Ascending aorta (tissue), 2 donors: ENCODE measurements at regions not wholly inside any gene's neighbourhood (a gene's known extent, or its start where the extent isn't known, plus 50 kb on each side); places are given as distances from the start of the nearest gene placed in this dataset.
"Not testable (repeated sequence)": the region's sequence is repeated elsewhere in the genome, so short reads cannot be mapped to it uniquely, and the experiment has no call there.

Experiments used
- DNase-seq, 2 donors: peaks; one replicate each; pipeline ENCODE4 v3.0.0-alpha.2; 2019; ENCODE audit warnings: low spot score in 2 of 2
- H3K27ac ChIP-seq, 2 donors: fragments of 200-600 bp; sonication (generic); one replicate each; pipeline ENCODE4 v1.5.1; 2016 to 2017; ENCODE audit warnings: mild to moderate bottlenecking in 1 of 2
- H3K27me3 ChIP-seq: fragments of 200-600 bp; sonication (generic); one replicate; pipeline ENCODE4 v1.5.1; 2017
- H3K36me3 ChIP-seq, 2 donors: fragments of 200-600 bp; sonication (generic); one replicate each; pipeline ENCODE4 v1.5.1; 2016
- H3K4me1 ChIP-seq, 2 donors: fragments of 200-600 bp; sonication (generic); one replicate each; pipeline ENCODE4 v1.5.1; 2016 to 2017; ENCODE audit warnings: mild to moderate bottlenecking in 1 of 2
- H3K4me3 ChIP-seq, 2 donors: fragments of 200-600 bp; sonication (generic); one replicate each; pipeline ENCODE4 v1.5.1; 2016 to 2017; ENCODE audit warnings: mild to moderate bottlenecking in 1 of 2
- H3K9me3 ChIP-seq, 2 donors: fragments of 200-600 bp; sonication (generic); one replicate each; pipeline ENCODE4 v1.5.1; 2016
- intact Hi-C: fragments of 100-400 bp; cut with DNase I; formaldehyde crosslinking; loops from one replicate; pipeline ENCODE4 v1.15.1; 2023
- TF ChIP-seq, protein P1 (sequence below), 3 experiments: fragments of 200-600 bp in 2 of 3; fragments of 450-650 bp in 1 of 3; sonication (generic) in 2 of 3; IDR thresholded peaks; one replicate each; pipeline ENCODE4 v1.5.1; 2016 to 2019; ENCODE audit warnings: antibody characterized with exemption in 3 of 3, mild to moderate bottlenecking in 1 of 3, moderate library complexity in 1 of 3

DNA sequence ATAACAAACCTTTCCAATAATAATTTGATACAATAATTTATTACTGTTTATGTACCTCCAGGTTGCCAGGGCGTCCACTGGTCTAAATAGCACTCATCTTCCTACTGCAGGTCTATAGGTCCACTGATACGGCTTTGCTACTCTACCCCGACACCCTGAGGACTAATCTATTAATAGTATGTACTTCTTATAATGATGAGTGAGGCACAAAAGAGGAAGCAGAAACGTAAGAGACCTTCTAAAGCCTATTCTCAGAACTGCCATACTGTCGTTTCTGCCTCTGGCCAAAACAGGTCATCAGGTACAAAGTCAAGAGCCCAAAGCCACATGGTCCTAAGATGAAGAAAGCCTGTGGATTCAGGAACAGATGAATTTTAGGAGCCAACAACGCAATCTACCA is 163.2 kb upstream of the GRM7 start:
- Histone ChIP-seq H3K36me3 (no peaks in the 10 kb centered on the region), H3K4me1 (no peaks in the 10 kb centered on the region), H3K4me3 (no peak overlapping the region), H3K27me3 (no peaks in the 10 kb centered on the region), H3K9me3 (no peaks in the 10 kb centered on the region), H3K27ac (no peak overlapping the region)
- DNase-seq, result no peak
- TF ChIP-seq, protein P1, sequence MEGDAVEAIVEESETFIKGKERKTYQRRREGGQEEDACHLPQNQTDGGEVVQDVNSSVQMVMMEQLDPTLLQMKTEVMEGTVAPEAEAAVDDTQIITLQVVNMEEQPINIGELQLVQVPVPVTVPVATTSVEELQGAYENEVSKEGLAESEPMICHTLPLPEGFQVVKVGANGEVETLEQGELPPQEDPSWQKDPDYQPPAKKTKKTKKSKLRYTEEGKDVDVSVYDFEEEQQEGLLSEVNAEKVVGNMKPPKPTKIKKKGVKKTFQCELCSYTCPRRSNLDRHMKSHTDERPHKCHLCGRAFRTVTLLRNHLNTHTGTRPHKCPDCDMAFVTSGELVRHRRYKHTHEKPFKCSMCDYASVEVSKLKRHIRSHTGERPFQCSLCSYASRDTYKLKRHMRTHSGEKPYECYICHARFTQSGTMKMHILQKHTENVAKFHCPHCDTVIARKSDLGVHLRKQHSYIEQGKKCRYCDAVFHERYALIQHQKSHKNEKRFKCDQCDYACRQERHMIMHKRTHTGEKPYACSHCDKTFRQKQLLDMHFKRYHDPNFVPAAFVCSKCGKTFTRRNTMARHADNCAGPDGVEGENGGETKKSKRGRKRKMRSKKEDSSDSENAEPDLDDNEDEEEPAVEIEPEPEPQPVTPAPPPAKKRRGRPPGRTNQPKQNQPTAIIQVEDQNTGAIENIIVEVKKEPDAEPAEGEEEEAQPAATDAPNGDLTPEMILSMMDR (IDR thresholded peaks at IDR 0.05), result no peak
- intact Hi-C loops, result no loop called here

DNA sequence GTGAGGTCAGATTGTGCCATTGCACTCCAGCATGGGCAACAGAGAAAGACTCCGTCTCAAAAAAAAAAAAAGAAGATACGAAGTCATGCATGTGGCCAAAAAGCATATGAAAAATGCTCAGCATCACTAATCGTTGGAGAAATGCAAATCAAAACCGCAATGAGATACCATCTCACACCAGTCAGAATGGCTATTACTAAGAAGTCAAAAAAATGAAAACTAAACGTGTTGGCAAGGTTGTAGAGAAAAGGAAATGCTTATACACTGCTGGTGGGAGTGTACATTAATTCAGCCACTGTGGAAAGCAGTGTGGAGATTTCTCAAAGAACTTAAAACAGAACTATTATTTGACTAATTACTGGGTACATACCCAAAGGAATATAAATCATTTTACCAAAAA is 156.1 kb upstream of the GRM7 start:
- H3K27me3 ChIP-seq, H3K4me3 ChIP-seq, H3K9me3 ChIP-seq, H3K4me1 ChIP-seq, H3K36me3 ChIP-seq, H3K27ac ChIP-seq, intact Hi-C loops, DNase-seq: not testable (repeated sequence)

DNA sequence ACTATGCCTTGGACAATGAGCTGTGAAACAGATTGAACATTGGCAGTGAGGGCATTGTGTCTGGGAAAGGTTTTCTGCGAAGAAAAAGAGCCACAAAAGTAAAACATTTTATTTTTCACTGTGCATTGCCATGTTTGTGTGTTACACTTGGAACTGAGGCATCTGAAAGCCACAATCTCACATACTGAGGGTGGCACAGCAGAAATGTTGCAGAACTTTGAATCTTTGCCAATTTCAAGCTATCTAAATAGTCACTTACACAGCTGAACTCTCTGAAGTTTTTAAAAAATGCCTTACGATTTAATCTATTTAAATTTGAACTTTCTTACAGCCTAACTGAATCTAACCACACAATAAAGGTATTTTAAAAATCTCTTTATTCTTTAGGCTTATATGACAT is 154.1 kb upstream of the GRM7 start:
- no peaks in the 10 kb centered on the region for H3K36me3 ChIP-seq
- DNase-seq, result no peak
- no peaks in the 10 kb centered on the region for H3K27me3 ChIP-seq
- H3K27ac ChIP-seq, result no peak overlapping the region
- H3K4me1 ChIP-seq, result no peaks in the 10 kb centered on the region
- H3K4me3 ChIP-seq, result no peak overlapping the region
- intact Hi-C loops, result no loop called here
- no peaks in the 10 kb centered on the region for H3K9me3 ChIP-seq
- TF ChIP-seq, protein P1 (IDR thresholded peaks at IDR 0.05), result no peak

DNA sequence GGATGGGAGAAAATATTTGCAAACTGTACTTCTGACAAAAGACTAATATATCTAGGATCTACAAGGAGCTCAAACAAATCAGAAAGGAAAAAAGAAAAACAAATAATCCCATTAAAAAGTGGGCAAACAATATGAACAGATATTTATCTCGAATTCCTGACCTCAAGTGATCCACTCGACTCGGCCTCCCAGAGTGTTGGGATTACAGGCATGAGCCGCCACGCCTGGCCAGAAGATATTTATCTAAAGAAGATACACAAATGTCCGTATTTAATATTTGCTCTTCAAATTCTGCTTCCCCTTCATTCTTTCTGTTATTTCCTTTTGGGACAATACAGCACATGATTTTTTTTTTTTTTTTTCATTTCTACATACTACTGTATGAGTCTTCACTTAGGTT is 151.7 kb upstream of the GRM7 start:
- H3K27ac ChIP-seq, result no peak overlapping the region
- H3K4me3 ChIP-seq, result no peak overlapping the region
- no peaks in the 10 kb centered on the region for H3K27me3 ChIP-seq
- TF ChIP-seq, protein P1 (IDR thresholded peaks at IDR 0.05), result no peak
- H3K36me3 ChIP-seq, result no peaks in the 10 kb centered on the region
- DNase-seq, result no peak
- intact Hi-C loops, result no loop called here
- no peaks in the 10 kb centered on the region for H3K4me1 ChIP-seq
- H3K9me3 ChIP-seq, result no peaks in the 10 kb centered on the region

DNA sequence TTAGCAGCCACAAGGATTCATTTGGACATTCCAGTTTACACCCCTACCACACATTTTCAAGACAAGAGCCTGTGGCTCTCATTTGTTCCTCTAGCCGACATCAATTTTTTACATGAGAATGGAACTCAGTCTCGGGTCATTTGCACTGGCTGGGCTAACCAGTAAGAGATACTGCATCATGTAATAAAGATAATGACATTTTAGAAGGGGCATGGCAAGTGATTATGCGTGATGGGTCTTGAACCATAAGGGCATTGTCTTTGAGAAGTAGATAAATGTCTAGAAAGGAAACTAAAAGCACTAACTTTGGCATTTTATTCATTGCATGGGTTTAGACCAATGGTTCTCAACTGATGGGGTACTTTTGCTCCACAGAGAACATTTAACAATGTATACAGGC is 146.0 kb upstream of the GRM7 start:
- no peaks in the 10 kb centered on the region for H3K36me3 ChIP-seq
- H3K4me3 ChIP-seq, result no peak overlapping the region
- TF ChIP-seq, protein P1 (IDR thresholded peaks at IDR 0.05), result no peak
- no peak for DNase-seq
- intact Hi-C loops, result no loop called here
- H3K27ac ChIP-seq, result no peak overlapping the region
- H3K9me3 ChIP-seq, result no peaks in the 10 kb centered on the region
- H3K27me3 ChIP-seq, result no peaks in the 10 kb centered on the region
- H3K4me1 ChIP-seq, result no peaks in the 10 kb centered on the region

DNA sequence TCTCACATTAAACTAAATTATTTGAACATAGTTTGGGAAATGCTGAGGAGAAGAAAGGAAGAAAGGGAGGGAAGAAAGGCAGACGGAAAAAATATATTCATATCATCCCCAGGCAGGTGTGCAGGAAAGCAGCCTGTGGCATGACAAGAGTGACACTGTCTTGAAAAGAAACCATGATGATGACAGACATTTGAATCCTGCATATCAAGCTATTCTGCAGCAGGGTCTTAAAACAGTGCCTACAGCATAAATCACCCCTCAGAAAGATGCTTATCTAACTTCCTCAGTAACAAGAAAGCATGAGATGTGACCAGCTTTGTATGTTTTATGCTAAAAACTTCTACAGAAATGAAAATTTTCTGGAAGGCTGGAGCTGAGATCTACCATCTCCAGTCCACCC is 144.5 kb upstream of the GRM7 start:
- no peak overlapping the region for H3K27ac ChIP-seq
- H3K27me3 ChIP-seq, result no peaks in the 10 kb centered on the region
- no peaks in the 10 kb centered on the region for H3K4me1 ChIP-seq
- intact Hi-C loops, result no loop called here
- TF ChIP-seq, protein P1 (IDR thresholded peaks at IDR 0.05), result no peak
- no peaks in the 10 kb centered on the region for H3K36me3 ChIP-seq
- H3K4me3 ChIP-seq, result no peak overlapping the region
- no peak for DNase-seq
- no peaks in the 10 kb centered on the region for H3K9me3 ChIP-seq
